GM23338 (cell line): ENCODE measurements at regions not wholly inside any gene's neighbourhood (a gene's known extent, or its start where the extent isn't known, plus 50 kb on each side); places are given as distances from the start of the nearest gene placed in this dataset.

Experiments
- CREB1 ChIP-seq: fragments of 250-450 bp; sonication (Bioruptor Pico); IDR thresholded peaks from 2 replicates; pipeline ENCODE4 v1.5.0; 2020; ENCODE audit warnings: low read depth, mild to moderate bottlenecking, moderate library complexity
- CTCF ChIP-seq, 2 experiments: fragments of 200-600 bp in 1 of 2; sonication (generic) in 1 of 2; conservative IDR thresholded peaks; 2 replicates each; pipeline versions ENCODE4 v1.5.1 to v1.6.1; 2016 to 2017; ENCODE audit warnings: antibody characterized with exemption in 2 of 2, low read depth in 2 of 2, mild to moderate bottlenecking in 2 of 2, moderate library complexity in 1 of 2
- ETS1 ChIP-seq: IDR thresholded peaks from 2 replicates; pipeline ENCODE4 v1.6.1; 2016; ENCODE audit warnings: antibody characterized with exemption
- EZH2 ChIP-seq: fragments of 200-600 bp; sonication (generic); IDR thresholded peaks from one replicate; pipeline ENCODE4 v1.8.0; 2017; ENCODE audit warnings: antibody characterized with exemption, mild to moderate bottlenecking, low read depth; ENCODE audit not compliant: unreplicated experiment
- EZH2phosphoT487 ChIP-seq: fragments of 200-600 bp; sonication (generic); IDR thresholded peaks from one replicate; pipeline ENCODE4 v1.8.1; 2018; ENCODE audit warnings: antibody characterized with exemption; ENCODE audit not compliant: unreplicated experiment
- JUNB ChIP-seq: IDR thresholded peaks from one replicate; pipeline ENCODE4 v1.6.1; 2016; ENCODE audit warnings: antibody characterized with exemption; ENCODE audit not compliant: unreplicated experiment
- NANOG ChIP-seq: IDR thresholded peaks from 2 replicates; pipeline ENCODE4 v1.6.1; 2016; ENCODE audit warnings: antibody characterized with exemption, borderline replicate concordance
- POLR2AphosphoS5 ChIP-seq: IDR thresholded peaks from 2 replicates; pipeline ENCODE4 v1.6.1; 2016; ENCODE audit warnings: antibody characterized with exemption, low read depth
- REST ChIP-seq: IDR thresholded peaks from one replicate; pipeline ENCODE4 v1.6.1; 2018; ENCODE audit warnings: antibody characterized with exemption; ENCODE audit not compliant: unreplicated experiment
- STAT1 ChIP-seq: IDR thresholded peaks from one replicate; pipeline ENCODE4 v1.6.1; 2016; ENCODE audit warnings: antibody characterized with exemption; ENCODE audit not compliant: unreplicated experiment
- ZNF114 ChIP-seq: fragments of 250-450 bp; sonication (Bioruptor Pico); IDR thresholded peaks from 2 replicates; pipeline ENCODE4 v1.5.0; 2020; ENCODE audit warnings: mild to moderate bottlenecking, moderate library complexity
- ZNF331 ChIP-seq: fragments of 250-450 bp; sonication (Bioruptor Pico); IDR thresholded peaks from 2 replicates; pipeline ENCODE4 v1.5.0; 2020; ENCODE audit warnings: low read depth, mild to moderate bottlenecking, moderate library complexity
- ZNF462 ChIP-seq: fragments of 250-450 bp; sonication (Bioruptor Pico); IDR thresholded peaks from 2 replicates; pipeline ENCODE4 v1.5.0; 2020; ENCODE audit warnings: mild to moderate bottlenecking, moderate library complexity

GRCh38 chr9:86812616-86813015 is 134.7 kb downstream of the GAS1 start:
- TF ChIP-seq CTCF (conservative IDR thresholded peaks at IDR 0.05; ENCODE audit: low read depth in 2 of 2) (no peak), POLR2AphosphoS5 (no peak), EZH2 (no peak), JUNB (no peak), EZH2phosphoT487 (no peak), CREB1 (no peak), REST (no peak), ZNF331 (CRISPR knock-in tag) (no peak), ZNF114 (no peak), ETS1 (no peak), STAT1 (no peak), ZNF462 (CRISPR knock-in tag) (no peak), NANOG (no peak)
